Panc1 (cell line): ENCODE measurements at regions not wholly inside any gene's neighbourhood (a gene's known extent, or its start where the extent isn't known, plus 50 kb on each side); places are given as distances from the start of the nearest gene placed in this dataset.

ENCODE experiments used
- ATAC-seq: fragments of 200-7000 bp; cut with Tn5 transposase; 2 replicates; pipeline ENCODE4 v1.9.1; 2020; ENCODE audit warnings: mild to moderate bottlenecking, moderate library complexity
- BruUV-seq: library from RNA; stranded (reverse); fragments of 400-500 nt; replicated peaks from 2 replicates; lab custom pipeline; 2021; lab: Mats Ljungman, UMichigan
- CTCF ChIA-PET: fragments of 300-600 bp; sonication (Branson Sonifier 250); formaldehyde crosslinking; loops from one replicate; lab custom pipeline; 2022; ENCODE audit warnings: antibody characterized with exemption; lab: Charles Lee
- POLR2A ChIA-PET: fragments of 300-600 bp; sonication (Branson Sonifier 250); formaldehyde crosslinking; loops from one replicate; lab custom pipeline; 2022; ENCODE audit warnings: antibody characterized with exemption; lab: Charles Lee
- DNase-seq: peaks from one replicate; pipeline ENCODE4 v3.0.0-alpha.2; 2010; ENCODE audit warnings: low read depth, low spot score
- H3K27ac ChIP-seq: 2 replicates; pipeline ENCODE4 v1.5.1; 2011; ENCODE audit warnings: mild to moderate bottlenecking, low read length, inconsistent platforms
- H3K27me3 ChIP-seq: fragments of 200-500 bp; sonication (Bioruptor generic); 2 replicates; pipeline ENCODE4 v1.6.0; 2014; ENCODE audit warnings: low read length, inconsistent platforms; ENCODE audit not compliant: control insufficient read depth, insufficient read depth
- H3K36me3 ChIP-seq: fragments of 200-500 bp; sonication (Bioruptor generic); 2 replicates; pipeline ENCODE4 v1.5.1; 2014; ENCODE audit warnings: inconsistent platforms, mild to moderate bottlenecking, low read length, moderate library complexity; ENCODE audit not compliant: control insufficient read depth, insufficient read depth
- H3K4me1 ChIP-seq: 2 replicates; pipeline ENCODE4 v1.5.1; 2011; ENCODE audit warnings: inconsistent platforms, mild to moderate bottlenecking, low read length, moderate library complexity; ENCODE audit not compliant: control insufficient read depth, insufficient read depth
- H3K4me3 ChIP-seq, 2 experiments: 2 replicates each; pipeline ENCODE4 v1.5.1; 2011 to 2012; ENCODE audit warnings: low read depth in 2 of 2, low read length in 2 of 2, mild to moderate bottlenecking in 2 of 2, inconsistent platforms in 1 of 2, moderate library complexity in 1 of 2
- H3K9me3 ChIP-seq: fragments of 200-500 bp; sonication (Bioruptor generic); 2 replicates; pipeline ENCODE4 v1.5.1; 2014; ENCODE audit warnings: low read depth, mild to moderate bottlenecking, inconsistent platforms, low read length, moderate library complexity; ENCODE audit not compliant: control insufficient read depth, insufficient read depth
- CTCF ChIP-seq: fragments of 450-650 bp; IDR thresholded peaks from 2 replicates; pipeline ENCODE4 v1.5.1; 2017; ENCODE audit warnings: mild to moderate bottlenecking
- POLR2AphosphoS5 ChIP-seq: IDR thresholded peaks from 2 replicates; pipeline ENCODE4 v1.6.1; 2012; ENCODE audit warnings: mild to moderate bottlenecking, low read depth, low read length, moderate library complexity
- REST ChIP-seq, 2 experiments: IDR thresholded peaks; 2 replicates each; pipeline ENCODE4 v1.6.1; 2011 to 2012; ENCODE audit warnings: low read depth in 2 of 2, control low read depth in 1 of 2, low read length in 1 of 2, mild to moderate bottlenecking in 1 of 2, moderate library complexity in 1 of 2; ENCODE audit not compliant: insufficient read depth in 1 of 2
- SIN3A ChIP-seq: IDR thresholded peaks from 2 replicates; pipeline ENCODE4 v1.6.1; 2012; ENCODE audit warnings: low read depth, mild to moderate bottlenecking, low read length, moderate library complexity, borderline replicate concordance; ENCODE audit not compliant: insufficient read depth
- TCF7L2 ChIP-seq: IDR thresholded peaks from 2 replicates; pipeline ENCODE4 v1.6.1; 2011; ENCODE audit warnings: mild to moderate bottlenecking, low read depth, low read length, inconsistent platforms
- in situ Hi-C: cut with HindIII; loops from 2 replicates; pipeline ENCODE4 v1.10.0; 2016; ENCODE audit warnings: low sequenced_read_pairs, low pct_unique_long_range_greater_than_20kb
- intact Hi-C: fragments of 100-400 bp; cut with micrococcal nuclease; formaldehyde crosslinking; loops from one replicate; pipeline ENCODE4 v1.10.0; 2022; ENCODE audit not compliant: unreplicated experiment

- no TSS peak for BruUV-seq
- H3K4me1 ChIP-seq: peaks cover 6% of the 10 kb centered on the region
- no peaks in the 10 kb centered on the region for H3K9me3 ChIP-seq
- no peaks in the 10 kb centered on the region for H3K36me3 ChIP-seq
- ChIA-PET POLR2A (no interaction called here), CTCF (no interaction called here)
- H3K27me3 ChIP-seq: no peaks in the 10 kb centered on the region
- no peak overlapping the region for H3K4me3 ChIP-seq
- intact Hi-C loops: no loop called here
- ATAC-seq: no peak
- no peak overlapping the region for H3K27ac ChIP-seq
- in situ Hi-C loops: no loop called here
- no peak for DNase-seq
- TF ChIP-seq REST (IDR thresholded peaks at IDR 0.05; ENCODE audit: insufficient read depth in 1 of 2, low read depth in 2 of 2, low read length in 1 of 2): no peak
- no peak for TF ChIP-seq CTCF
- no peak for TF ChIP-seq POLR2AphosphoS5
- no peak for TF ChIP-seq SIN3A
- TF ChIP-seq TCF7L2: no peak
Measured at GRCh38 chr9:110093417-110093816, 114.5 kb downstream of the C9orf152 start.

- intact Hi-C loops: no loop called here
Measured at GRCh38 chr9:110093871-110094270, 114.1 kb downstream of the C9orf152 start.

More at GRCh38 chr9:110093871-110094270, 114.1 kb downstream of the C9orf152 start:
- CTCF ChIA-PET: no interaction called here
- H3K4me3 ChIP-seq: no peak overlapping the region
- H3K27me3 ChIP-seq: no peaks in the 10 kb centered on the region
- no TSS peak for BruUV-seq
- in situ Hi-C loops: no loop called here
- no peak for DNase-seq
- no peaks in the 10 kb centered on the region for H3K9me3 ChIP-seq
- TF ChIP-seq TCF7L2 (no peak), SIN3A (no peak), CTCF (no peak), REST (IDR thresholded peaks at IDR 0.05; ENCODE audit: insufficient read depth in 1 of 2, low read depth in 2 of 2, low read length in 1 of 2) (no peak), POLR2AphosphoS5 (no peak)
- ATAC-seq: no peak
- peaks cover 6% of the 10 kb centered on the region for H3K4me1 ChIP-seq
- no peaks in the 10 kb centered on the region for H3K36me3 ChIP-seq
- no peak overlapping the region for H3K27ac ChIP-seq
- POLR2A ChIA-PET: no interaction called here
